ENCODE measurements at regions not wholly inside any gene's neighbourhood (a gene's known extent, or its start where the extent isn't known, plus 50 kb on each side); places are given as distances from the start of the nearest gene placed in this dataset.
A peak's percentile ranks its signal among the peaks of the same experiment; 100 is the strongest.

DNA sequence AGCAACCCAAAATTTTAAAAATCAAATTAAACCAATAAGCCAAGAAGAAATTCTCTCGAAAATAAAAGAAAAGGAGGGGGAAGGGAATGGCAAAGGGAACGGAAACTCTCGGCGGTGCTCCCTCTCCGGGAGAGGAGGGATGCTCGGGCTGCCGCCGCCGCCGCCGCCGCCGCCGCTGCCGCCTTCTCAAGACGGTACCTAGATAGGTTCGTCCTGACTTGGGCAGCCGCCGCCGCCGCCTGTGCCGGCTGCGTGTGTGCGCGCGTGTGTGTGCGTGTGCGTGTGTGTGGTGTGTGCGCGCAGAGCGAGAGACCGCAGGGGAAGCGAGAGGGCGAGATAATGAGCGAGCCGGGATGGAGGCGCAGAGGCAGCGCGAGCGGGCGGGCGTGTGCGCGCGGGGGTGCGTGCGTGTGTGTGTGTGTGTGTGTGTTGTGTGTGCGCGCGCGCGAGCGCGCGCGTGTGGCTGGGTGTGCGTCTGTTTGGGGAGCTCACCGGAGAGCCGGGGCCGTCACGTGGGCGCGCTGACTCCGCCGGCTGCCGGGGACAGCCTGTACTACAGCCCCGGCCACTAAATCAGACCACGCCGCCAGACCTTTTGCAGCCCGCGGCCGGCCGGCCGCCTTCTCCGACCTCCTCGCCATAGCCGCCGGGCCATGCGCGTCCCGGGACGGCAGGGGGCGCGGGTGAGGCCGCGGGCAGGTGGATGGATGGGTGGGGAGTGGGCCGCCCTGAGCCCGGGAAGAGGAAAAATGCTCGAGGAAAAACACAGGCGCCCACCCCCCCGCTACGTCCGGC lies 111.6 kb downstream of the DHX15 start:
- Histone ChIP-seq H3K4me1 (replicated peaks in 1 of 2; ENCODE audit: control insufficient read depth in 2 of 2, insufficient read depth in 2 of 2, low read length in 2 of 2) (peaks cover 0 to 18% of the 10 kb centered on the region in 2 experiments; a peak in 2 of 5 replicates), H3K27me3 (ENCODE audit: control insufficient read depth in 2 of 2, insufficient read depth in 2 of 2, low read length in 2 of 2) (peaks cover 2 to 36% of the 10 kb centered on the region in 2 experiments; a peak in 3 of 5 replicates), H3K4me2 (ENCODE audit: insufficient read depth, low read length) (peak overlapping the region; percentile 58), H2AFZ (ENCODE audit: low read depth, low read length) (peak overlapping the region; percentile 68; the same call in 1 of the 2 replicates), H3K36me3 (ENCODE audit: control insufficient read depth, insufficient read depth, low read length) (no peaks in the 10 kb centered on the region), H3K9ac (ENCODE audit: insufficient read depth in 1 of 2, low read depth in 2 of 2, low read length in 2 of 2) (peak overlapping the region in 1 of 2 experiments; percentile 83; a peak in 2 of 4 replicates), H4K20me1 (replicated peaks; ENCODE audit: control insufficient read depth, insufficient read depth, low read length) (no peaks in the 10 kb centered on the region), H3K9me1 (ENCODE audit: control insufficient read depth, insufficient read depth, low read length) (no peaks in the 10 kb centered on the region), H3K9me3 (replicated peaks; ENCODE audit: control insufficient read depth, insufficient read depth, low read depth, low read length) (no peaks in the 10 kb centered on the region), H3K79me2 (ENCODE audit: control insufficient read depth, insufficient read depth, low read length) (no peaks in the 10 kb centered on the region), H3K4me3 (peak overlapping the region; percentile 39), H3K27ac (ENCODE audit: extremely low read depth, low read depth, low read length) (no peak overlapping the region)
- FAIRE-seq (no peak), ATAC-seq (peak; percentile 99), DNase-seq (ENCODE audit: extremely low read depth in 1 of 4, low spot score in 3 of 4) (peak; percentile 74 to 79 (median 78))
- BruUV-seq (replicated peaks) = no TSS peak
- ChIA-PET POLR2A (no interaction called here), CTCF (ENCODE audit: low intra/inter-chr PET ratio) (no interaction called here)
- in situ Hi-C loops (cut with MboI) (no loop called here), intact Hi-C loops (cut with micrococcal nuclease) (no loop called here)
- 1% methylated on average over 35 of the region's 93 CpGs for WGBS (ENCODE audit: insufficient coverage, low coverage, missing lambda C conversion rate)
- TF ChIP-seq, protein P1, sequence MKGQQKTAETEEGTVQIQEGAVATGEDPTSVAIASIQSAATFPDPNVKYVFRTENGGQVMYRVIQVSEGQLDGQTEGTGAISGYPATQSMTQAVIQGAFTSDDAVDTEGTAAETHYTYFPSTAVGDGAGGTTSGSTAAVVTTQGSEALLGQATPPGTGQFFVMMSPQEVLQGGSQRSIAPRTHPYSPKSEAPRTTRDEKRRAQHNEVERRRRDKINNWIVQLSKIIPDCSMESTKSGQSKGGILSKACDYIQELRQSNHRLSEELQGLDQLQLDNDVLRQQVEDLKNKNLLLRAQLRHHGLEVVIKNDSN (CRISPR knock-in tag; IDR thresholded peaks at IDR 0.05) = peak; percentile 87
- TF ChIP-seq KDM5B (IDR thresholded peaks at IDR 0.05; ENCODE audit: insufficient replicate concordance, low read depth, low read length) (no peak), BDP1 (IDR thresholded peaks at IDR 0.05; ENCODE audit: insufficient read depth, insufficient read length) (no peak), ZNF75A (CRISPR knock-in tag; IDR thresholded peaks at IDR 0.05) (no peak), TGIF2 (CRISPR knock-in tag; IDR thresholded peaks at IDR 0.05) (no peak), C11orf30 (IDR thresholded peaks at IDR 0.05; ENCODE audit: low read depth) (no peak), ZFP1 (CRISPR knock-in tag; IDR thresholded peaks at IDR 0.05) (no peak), PTRF (tag; IDR thresholded peaks at IDR 0.05) (no peak), NRF1 (conservative IDR thresholded peaks at IDR 0.05 in 1 of 2, IDR thresholded peaks at IDR 0.05 in 1 of 2) (peak; percentile 74 to 78), E2F3 (CRISPR knock-in tag; IDR thresholded peaks at IDR 0.05) (no peak), RBBP5 (IDR thresholded peaks at IDR 0.05; ENCODE audit: borderline replicate concordance, insufficient read depth, low read length, poor library complexity, severe bottlenecking) (no peak), TOE1 (IDR thresholded peaks at IDR 0.05; ENCODE audit: borderline replicate concordance) (no peak; the same call in 1 of the 2 replicates), TOE1 (CRISPR knock-in tag; IDR thresholded peaks at IDR 0.05; ENCODE audit: borderline replicate concordance, low read depth) (no peak)
- TF ChIP-seq, protein P2, sequence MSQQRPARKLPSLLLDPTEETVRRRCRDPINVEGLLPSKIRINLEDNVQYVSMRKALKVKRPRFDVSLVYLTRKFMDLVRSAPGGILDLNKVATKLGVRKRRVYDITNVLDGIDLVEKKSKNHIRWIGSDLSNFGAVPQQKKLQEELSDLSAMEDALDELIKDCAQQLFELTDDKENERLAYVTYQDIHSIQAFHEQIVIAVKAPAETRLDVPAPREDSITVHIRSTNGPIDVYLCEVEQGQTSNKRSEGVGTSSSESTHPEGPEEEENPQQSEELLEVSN (IDR thresholded peaks at IDR 0.05; ENCODE audit: borderline replicate concordance in 1 of 2, extremely low read depth in 1 of 2, insufficient read depth in 1 of 2, insufficient read length in 1 of 2, low read depth in 1 of 2, low read length in 1 of 2, poor library complexity in 1 of 2, severe bottlenecking in 1 of 2) = peak in 1 of 2 experiments; percentile 60
- TF ChIP-seq, protein P3, sequence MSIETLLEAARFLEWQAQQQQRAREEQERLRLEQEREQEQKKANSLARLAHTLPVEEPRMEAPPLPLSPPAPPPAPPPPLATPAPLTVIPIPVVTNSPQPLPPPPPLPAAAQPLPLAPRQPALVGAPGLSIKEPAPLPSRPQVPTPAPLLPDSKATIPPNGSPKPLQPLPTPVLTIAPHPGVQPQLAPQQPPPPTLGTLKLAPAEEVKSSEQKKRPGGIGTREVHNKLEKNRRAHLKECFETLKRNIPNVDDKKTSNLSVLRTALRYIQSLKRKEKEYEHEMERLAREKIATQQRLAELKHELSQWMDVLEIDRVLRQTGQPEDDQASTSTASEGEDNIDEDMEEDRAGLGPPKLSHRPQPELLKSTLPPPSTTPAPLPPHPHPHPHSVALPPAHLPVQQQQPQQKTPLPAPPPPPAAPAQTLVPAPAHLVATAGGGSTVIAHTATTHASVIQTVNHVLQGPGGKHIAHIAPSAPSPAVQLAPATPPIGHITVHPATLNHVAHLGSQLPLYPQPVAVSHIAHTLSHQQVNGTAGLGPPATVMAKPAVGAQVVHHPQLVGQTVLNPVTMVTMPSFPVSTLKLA (conservative IDR thresholded peaks at IDR 0.05) = peak in 1 of 2 experiments; percentile 55; a peak in 2 of 4 replicates
- TF ChIP-seq, protein P4, sequence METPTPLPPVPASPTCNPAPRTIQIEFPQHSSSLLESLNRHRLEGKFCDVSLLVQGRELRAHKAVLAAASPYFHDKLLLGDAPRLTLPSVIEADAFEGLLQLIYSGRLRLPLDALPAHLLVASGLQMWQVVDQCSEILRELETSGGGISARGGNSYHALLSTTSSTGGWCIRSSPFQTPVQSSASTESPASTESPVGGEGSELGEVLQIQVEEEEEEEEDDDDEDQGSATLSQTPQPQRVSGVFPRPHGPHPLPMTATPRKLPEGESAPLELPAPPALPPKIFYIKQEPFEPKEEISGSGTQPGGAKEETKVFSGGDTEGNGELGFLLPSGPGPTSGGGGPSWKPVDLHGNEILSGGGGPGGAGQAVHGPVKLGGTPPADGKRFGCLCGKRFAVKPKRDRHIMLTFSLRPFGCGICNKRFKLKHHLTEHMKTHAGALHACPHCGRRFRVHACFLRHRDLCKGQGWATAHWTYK (CRISPR knock-in tag; IDR thresholded peaks at IDR 0.05) = peak; percentile 93
